ENCODE measurements at regions not wholly inside any gene's neighbourhood (a gene's known extent, or its start where the extent isn't known, plus 50 kb on each side); places are given as distances from the start of the nearest gene placed in this dataset.
"Not testable (repeated sequence)": the region's sequence is repeated elsewhere in the genome, so short reads cannot be mapped to it uniquely, and the experiment has no call there.

DNA sequence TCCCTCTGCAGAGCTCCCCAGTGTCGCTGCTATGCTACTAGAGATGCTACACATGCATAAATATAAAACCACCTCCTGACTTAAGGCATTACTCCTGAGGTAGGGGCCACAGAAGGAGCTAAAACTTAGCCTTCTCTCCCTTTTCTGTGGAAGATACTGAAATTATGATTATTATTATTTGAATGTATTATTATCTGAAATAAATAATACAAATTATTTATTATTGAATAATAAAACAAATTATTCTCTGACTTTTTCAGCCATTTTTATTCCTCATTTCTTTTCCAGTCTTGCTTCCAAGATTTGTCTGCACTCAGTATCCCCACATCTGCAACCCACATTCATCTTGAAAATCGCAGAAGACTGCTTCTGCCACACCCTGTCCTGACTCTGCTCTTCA, 414.9 kb upstream of the ACO1 start:
- Histone ChIP-seq H3K27me3 (ENCODE audit: control insufficient read depth, insufficient read depth, low read length) (no peaks in the 10 kb centered on the region), H3K4me3 (ENCODE audit: insufficient read depth, low read depth, low read length) (no peak overlapping the region), H3K36me3 (replicated peaks; ENCODE audit: control insufficient read depth, insufficient read depth, low read length) (no peaks in the 10 kb centered on the region)
- DNase-seq: no peak

DNA sequence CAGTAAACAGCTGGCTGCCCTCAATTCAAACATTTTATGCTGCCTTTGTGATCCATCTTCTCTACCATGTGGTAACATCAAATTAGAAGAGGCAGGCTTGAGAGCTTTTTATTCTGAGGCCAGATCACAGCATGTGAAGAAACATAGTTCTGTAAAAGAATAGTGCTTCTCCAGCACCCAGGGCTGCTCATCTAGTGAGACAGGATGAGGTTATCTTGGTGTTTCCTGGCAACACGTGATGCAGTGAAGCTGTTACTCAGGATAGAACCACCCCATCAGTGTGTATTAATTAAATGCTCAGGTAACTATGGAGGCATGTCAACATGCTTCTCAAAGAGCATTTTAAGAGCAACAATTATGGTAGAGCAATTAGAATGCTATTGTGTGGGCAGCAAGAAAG, 400.5 kb upstream of the ACO1 start:
- no peak overlapping the region for H3K4me3 ChIP-seq (ENCODE audit: insufficient read depth, low read depth, low read length)
- H3K27me3 ChIP-seq (ENCODE audit: control insufficient read depth, insufficient read depth, low read length): no peaks in the 10 kb centered on the region
- no peak for DNase-seq
- H3K36me3 ChIP-seq (replicated peaks; ENCODE audit: control insufficient read depth, insufficient read depth, low read length): no peaks in the 10 kb centered on the region

DNA sequence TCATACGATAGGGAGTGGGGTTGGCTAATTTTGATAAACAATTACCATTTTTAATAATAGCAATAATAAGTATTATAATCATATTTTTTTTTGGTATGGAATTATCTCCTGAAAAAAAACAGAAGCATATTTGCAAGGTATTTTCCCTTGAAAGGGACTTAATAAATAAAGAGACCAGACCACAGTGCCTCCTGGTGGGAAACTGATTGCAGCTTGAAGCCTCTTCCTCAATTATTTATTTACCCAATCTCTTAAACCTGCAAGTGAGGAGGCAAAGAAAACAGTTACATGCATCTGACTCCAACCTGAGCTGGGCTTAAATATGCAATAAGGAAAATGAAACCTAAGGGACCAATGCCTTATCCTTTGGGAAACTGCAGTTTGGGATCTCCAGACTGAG, 388.1 kb upstream of the ACO1 start:
- no peaks in the 10 kb centered on the region for H3K36me3 ChIP-seq (replicated peaks; ENCODE audit: control insufficient read depth, insufficient read depth, low read length)
- H3K4me3 ChIP-seq (ENCODE audit: insufficient read depth, low read depth, low read length): no peak overlapping the region
- no peak for DNase-seq
- no peaks in the 10 kb centered on the region for H3K27me3 ChIP-seq (ENCODE audit: control insufficient read depth, insufficient read depth, low read length)

GRCh38 chr9:32004431-32005076, 379.9 kb upstream of the ACO1 start:
- Histone ChIP-seq H3K4me3 (ENCODE audit: insufficient read depth, low read depth, low read length) (no peak overlapping the region), H3K27me3 (ENCODE audit: control insufficient read depth, insufficient read depth, low read length) (no peaks in the 10 kb centered on the region), H3K36me3 (replicated peaks; ENCODE audit: control insufficient read depth, insufficient read depth, low read length) (no peaks in the 10 kb centered on the region)
- no peak for DNase-seq

DNA sequence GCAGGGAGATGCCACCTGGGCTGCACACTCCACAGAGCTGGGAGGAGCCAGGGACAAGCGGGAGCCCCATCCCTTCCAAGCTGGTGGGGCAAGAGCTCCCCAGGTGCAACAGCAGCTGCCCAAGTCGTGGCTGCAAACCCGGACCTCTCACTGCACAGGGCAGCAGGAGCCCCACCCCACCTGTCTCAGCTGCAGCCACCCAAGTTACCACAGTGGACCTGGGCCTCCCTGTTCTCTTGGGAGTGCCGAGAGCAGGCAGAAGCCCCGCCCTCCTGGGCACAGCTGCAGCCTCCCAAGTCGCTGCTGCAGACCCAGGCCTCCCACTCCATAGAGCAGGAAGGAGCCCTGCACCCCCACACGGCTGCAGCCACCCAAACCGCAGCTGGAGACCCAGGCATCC, 374.1 kb upstream of the ACO1 start:
- no peak overlapping the region for H3K4me3 ChIP-seq (ENCODE audit: insufficient read depth, low read depth, low read length)
- H3K27me3 ChIP-seq (ENCODE audit: control insufficient read depth, insufficient read depth, low read length): no peaks in the 10 kb centered on the region
- H3K36me3 ChIP-seq (replicated peaks; ENCODE audit: control insufficient read depth, insufficient read depth, low read length): no peaks in the 10 kb centered on the region
- DNase-seq: no peak

DNA sequence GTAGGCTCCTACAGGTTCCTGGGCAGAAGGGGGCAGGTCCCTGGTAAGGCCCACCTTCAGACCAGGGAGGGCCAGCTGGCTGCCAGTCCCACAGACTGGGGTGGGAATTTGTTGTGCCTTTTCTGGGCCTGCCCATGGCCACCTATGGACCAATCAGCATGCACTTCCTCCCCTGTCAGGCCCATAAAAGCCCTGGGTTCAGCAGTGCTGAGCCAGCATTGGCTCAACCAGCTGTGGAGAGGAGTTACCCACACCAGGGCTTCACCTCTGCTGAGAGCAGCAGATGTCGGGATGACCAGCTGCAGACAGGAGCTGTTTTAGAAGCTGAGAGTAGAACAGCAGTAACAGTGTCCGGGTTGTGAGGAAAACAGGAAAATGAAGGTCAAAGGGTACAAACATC, 373.4 kb upstream of the ACO1 start:
- Histone ChIP-seq H3K36me3 (replicated peaks; ENCODE audit: control insufficient read depth, insufficient read depth, low read length) (no peaks in the 10 kb centered on the region), H3K27me3 (ENCODE audit: control insufficient read depth, insufficient read depth, low read length) (no peaks in the 10 kb centered on the region), H3K4me3 (ENCODE audit: insufficient read depth, low read depth, low read length) (no peak overlapping the region)
- no peak for DNase-seq

GRCh38 chr9:32015795-32016194, 368.6 kb upstream of the ACO1 start:
- no peaks in the 10 kb centered on the region for H3K27me3 ChIP-seq (ENCODE audit: control insufficient read depth, insufficient read depth, low read length)
- no peak for DNase-seq
- H3K4me3 ChIP-seq (ENCODE audit: insufficient read depth, low read depth, low read length): no peak overlapping the region
- no peaks in the 10 kb centered on the region for H3K36me3 ChIP-seq (replicated peaks; ENCODE audit: control insufficient read depth, insufficient read depth, low read length)

- no peak overlapping the region for H3K4me3 ChIP-seq (ENCODE audit: insufficient read depth, low read depth, low read length)
- H3K36me3 ChIP-seq (replicated peaks; ENCODE audit: control insufficient read depth, insufficient read depth, low read length): no peaks in the 10 kb centered on the region
- DNase-seq: no peak
- no peaks in the 10 kb centered on the region for H3K27me3 ChIP-seq (ENCODE audit: control insufficient read depth, insufficient read depth, low read length)
These were observed 338.9 kb upstream of the ACO1 start for GRCh38 chr9:32045513-32045912.

DNA sequence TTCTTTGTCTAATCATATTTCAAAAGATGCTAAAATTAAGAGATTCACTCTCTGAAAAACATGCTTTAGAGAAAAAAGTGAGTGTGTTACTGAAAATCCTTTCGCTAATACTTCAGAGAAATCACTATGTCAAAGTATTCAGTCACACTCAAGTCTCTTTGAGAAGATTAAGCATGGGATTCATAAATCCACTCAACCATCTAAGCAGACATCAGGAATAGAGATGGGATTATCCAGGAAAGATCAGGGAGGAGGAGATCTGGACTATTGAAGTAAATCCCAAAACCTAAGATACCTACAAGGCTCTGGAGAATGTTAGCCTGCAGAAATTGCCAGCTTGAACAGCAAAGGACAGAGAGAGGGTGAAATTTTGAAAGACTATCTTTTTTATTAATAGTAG, 317.2 kb upstream of the ACO1 start:
- no peak overlapping the region for H3K4me3 ChIP-seq (ENCODE audit: insufficient read depth, low read depth, low read length)
- DNase-seq: no peak
- no peaks in the 10 kb centered on the region for H3K36me3 ChIP-seq (replicated peaks; ENCODE audit: control insufficient read depth, insufficient read depth, low read length)
- H3K27me3 ChIP-seq (ENCODE audit: control insufficient read depth, insufficient read depth, low read length): no peaks in the 10 kb centered on the region

DNA sequence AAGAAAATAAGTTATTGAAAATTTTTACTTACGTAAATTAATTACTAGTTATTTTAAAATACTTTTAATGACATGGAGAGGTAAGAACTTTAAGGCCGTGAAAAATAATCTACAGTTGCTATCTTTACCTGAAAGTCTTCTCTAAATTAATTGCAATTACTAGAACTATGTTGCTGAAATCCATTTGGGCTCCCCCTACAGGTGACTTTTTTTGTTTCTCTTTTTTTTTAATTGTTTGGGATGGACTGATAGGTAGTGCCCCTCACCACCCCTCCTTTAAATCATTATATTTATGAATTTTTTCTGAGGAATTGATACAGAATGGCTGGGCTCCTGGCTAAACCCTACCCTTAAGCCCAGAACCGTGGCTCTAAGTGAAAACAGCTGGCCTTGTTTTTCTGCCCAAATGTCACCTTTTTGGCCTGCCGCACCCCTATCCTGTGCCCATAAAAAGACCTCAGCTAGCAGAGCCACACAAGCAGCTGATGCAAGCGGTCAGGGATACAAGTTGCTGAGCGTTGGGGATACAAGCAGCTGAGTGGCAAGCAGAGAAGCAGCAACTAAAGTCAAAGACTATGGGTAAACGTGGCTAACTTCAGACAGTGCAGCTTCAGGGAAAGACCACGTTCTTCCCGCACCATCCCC, 315.2 kb upstream of the ACO1 start:
- Histone ChIP-seq H3K4me3 (ENCODE audit: insufficient read depth, low read depth, low read length) (no peak overlapping the region), H3K36me3 (replicated peaks; ENCODE audit: control insufficient read depth, insufficient read depth, low read length) (no peaks in the 10 kb centered on the region), H3K27me3 (ENCODE audit: control insufficient read depth, insufficient read depth, low read length) (no peaks in the 10 kb centered on the region)
- DNase-seq: peak; percentile 17

GRCh38 chr9:32069969-32070368, 314.5 kb upstream of the ACO1 start:
- Histone ChIP-seq H3K4me3 (ENCODE audit: insufficient read depth, low read depth, low read length) (no peak overlapping the region), H3K36me3 (replicated peaks; ENCODE audit: control insufficient read depth, insufficient read depth, low read length) (no peaks in the 10 kb centered on the region), H3K27me3 (ENCODE audit: control insufficient read depth, insufficient read depth, low read length) (no peaks in the 10 kb centered on the region)
- DNase-seq: no peak

GRCh38 chr9:32072570-32072969, 311.9 kb upstream of the ACO1 start:
- H3K27me3 ChIP-seq (ENCODE audit: control insufficient read depth, insufficient read depth, low read length): no peaks in the 10 kb centered on the region
- DNase-seq: no peak
- H3K4me3 ChIP-seq (ENCODE audit: insufficient read depth, low read depth, low read length): no peak overlapping the region
- no peaks in the 10 kb centered on the region for H3K36me3 ChIP-seq (replicated peaks; ENCODE audit: control insufficient read depth, insufficient read depth, low read length)

GRCh38 chr9:32092031-32092430, 292.4 kb upstream of the ACO1 start:
- H3K4me3 ChIP-seq (ENCODE audit: insufficient read depth, low read depth, low read length): no peak overlapping the region
- H3K36me3 ChIP-seq (replicated peaks; ENCODE audit: control insufficient read depth, insufficient read depth, low read length): no peaks in the 10 kb centered on the region
- no peaks in the 10 kb centered on the region for H3K27me3 ChIP-seq (ENCODE audit: control insufficient read depth, insufficient read depth, low read length)
- DNase-seq: no peak

- H3K27me3 ChIP-seq (ENCODE audit: control insufficient read depth, insufficient read depth, low read length): no peaks in the 10 kb centered on the region
- DNase-seq: no peak
- no peaks in the 10 kb centered on the region for H3K36me3 ChIP-seq (replicated peaks; ENCODE audit: control insufficient read depth, insufficient read depth, low read length)
- no peak overlapping the region for H3K4me3 ChIP-seq (ENCODE audit: insufficient read depth, low read depth, low read length)
These were observed 267.2 kb upstream of the ACO1 start for GRCh38 chr9:32117291-32117690.

GRCh38 chr9:32128546-32128945, 255.9 kb upstream of the ACO1 start:
- peak; percentile 5 for DNase-seq
- Histone ChIP-seq H3K27me3 (ENCODE audit: control insufficient read depth, insufficient read depth, low read length) (no peaks in the 10 kb centered on the region), H3K36me3 (replicated peaks; ENCODE audit: control insufficient read depth, insufficient read depth, low read length) (no peaks in the 10 kb centered on the region), H3K4me3 (ENCODE audit: insufficient read depth, low read depth, low read length) (no peak overlapping the region)

GRCh38 chr9:32130709-32131108, 253.7 kb upstream of the ACO1 start:
- not testable (repeated sequence) for DNase-seq

More at GRCh38 chr9:32130709-32131108, 253.7 kb upstream of the ACO1 start:
- not testable (repeated sequence) for H3K4me3 ChIP-seq (ENCODE audit: insufficient read depth, low read depth, low read length); H3K27me3 ChIP-seq (ENCODE audit: control insufficient read depth, insufficient read depth, low read length); H3K36me3 ChIP-seq (replicated peaks; ENCODE audit: control insufficient read depth, insufficient read depth, low read length)
